ENCODE measurements at regions not wholly inside any gene's neighbourhood (a gene's known extent, or its start where the extent isn't known, plus 50 kb on each side); places are given as distances from the start of the nearest gene placed in this dataset.
A peak's percentile ranks its signal among the peaks of the same experiment; 100 is the strongest.
"Not testable (repeated sequence)": the region's sequence is repeated elsewhere in the genome, so short reads cannot be mapped to it uniquely, and the experiment has no call there.

- no peak for TF ChIP-seq CTCF (IDR thresholded peaks at IDR 0.05)
Observed at GRCh38 chr6:11943060-11943459, 69.1 kb upstream of the HIVEP1 start.

GRCh38 chr6:11942185-11942864 is 69.8 kb upstream of the HIVEP1 start:
- no peaks in the 10 kb centered on the region for H3K79me2 ChIP-seq
- H3K9ac ChIP-seq, result no peak overlapping the region
- H3K27ac ChIP-seq, result no peak overlapping the region
- H2AFZ ChIP-seq, result no peak overlapping the region
- H3K27me3 ChIP-seq (ENCODE audit: control insufficient read depth, insufficient read depth, low read length), result no peaks in the 10 kb centered on the region
- H3K36me3 ChIP-seq (ENCODE audit: control insufficient read depth, insufficient read depth, low read length), result no peaks in the 10 kb centered on the region
- H3K9me3 ChIP-seq (ENCODE audit: control insufficient read depth, low read length), result no peaks in the 10 kb centered on the region
- TF ChIP-seq CTCF (IDR thresholded peaks at IDR 0.05), result no peak
- H3K4me2 ChIP-seq (ENCODE audit: low read length), result no peak overlapping the region
- H3K4me3 ChIP-seq (ENCODE audit: low read depth, low read length), result no peak overlapping the region
- peaks cover 11% of the 10 kb centered on the region for H3K4me1 ChIP-seq

More at GRCh38 chr6:11943060-11943459, 69.1 kb upstream of the HIVEP1 start:
- H3K79me2 ChIP-seq, result no peaks in the 10 kb centered on the region
- no peak overlapping the region for H3K4me2 ChIP-seq (ENCODE audit: low read length)
- peaks cover 4% of the 10 kb centered on the region for H3K4me1 ChIP-seq
- H3K27ac ChIP-seq, result no peak overlapping the region
- no peaks in the 10 kb centered on the region for H3K9me3 ChIP-seq (ENCODE audit: control insufficient read depth, low read length)
- H3K9ac ChIP-seq, result no peak overlapping the region
- no peak overlapping the region for H3K4me3 ChIP-seq (ENCODE audit: low read depth, low read length)
- H3K27me3 ChIP-seq (ENCODE audit: control insufficient read depth, insufficient read depth, low read length), result no peaks in the 10 kb centered on the region
- no peak overlapping the region for H2AFZ ChIP-seq
- H3K36me3 ChIP-seq (ENCODE audit: control insufficient read depth, insufficient read depth, low read length), result no peaks in the 10 kb centered on the region

GRCh38 chr6:11940532-11941166 is 71.5 kb upstream of the HIVEP1 start:
- H3K79me2 ChIP-seq; H2AFZ ChIP-seq; H3K4me2 ChIP-seq (ENCODE audit: low read length); H3K4me3 ChIP-seq (ENCODE audit: low read depth, low read length); H3K27me3 ChIP-seq (ENCODE audit: control insufficient read depth, insufficient read depth, low read length); H3K36me3 ChIP-seq (ENCODE audit: control insufficient read depth, insufficient read depth, low read length); H3K9me3 ChIP-seq (ENCODE audit: control insufficient read depth, low read length); H3K27ac ChIP-seq; H3K9ac ChIP-seq: not testable (repeated sequence)
- peaks cover 14% of the 10 kb centered on the region for H3K4me1 ChIP-seq

GRCh38 chr6:11938285-11938890 is 73.7 kb upstream of the HIVEP1 start:
- no peak overlapping the region for H3K9ac ChIP-seq

More at GRCh38 chr6:11938285-11938890, 73.7 kb upstream of the HIVEP1 start:
- no peaks in the 10 kb centered on the region for H3K9me3 ChIP-seq (ENCODE audit: control insufficient read depth, low read length)
- H3K27me3 ChIP-seq (ENCODE audit: control insufficient read depth, insufficient read depth, low read length), result no peaks in the 10 kb centered on the region
- H3K4me2 ChIP-seq (ENCODE audit: low read length), result peak overlapping the region; percentile 61
- no peaks in the 10 kb centered on the region for H3K79me2 ChIP-seq
- H2AFZ ChIP-seq, result peak overlapping the region; percentile 86
- H3K4me3 ChIP-seq (ENCODE audit: low read depth, low read length), result peak overlapping the region; percentile 38
- H3K27ac ChIP-seq, result peak overlapping the region; percentile 71
- peaks cover 14% of the 10 kb centered on the region for H3K4me1 ChIP-seq
- no peak for TF ChIP-seq CTCF (IDR thresholded peaks at IDR 0.05)
- no peaks in the 10 kb centered on the region for H3K36me3 ChIP-seq (ENCODE audit: control insufficient read depth, insufficient read depth, low read length)

Measured in parathyroid adenoma (tissue), 2 donors.